ENCODE measurements at regions not wholly inside any gene's neighbourhood (a gene's known extent, or its start where the extent isn't known, plus 50 kb on each side); places are given as distances from the start of the nearest gene placed in this dataset.

DNA sequence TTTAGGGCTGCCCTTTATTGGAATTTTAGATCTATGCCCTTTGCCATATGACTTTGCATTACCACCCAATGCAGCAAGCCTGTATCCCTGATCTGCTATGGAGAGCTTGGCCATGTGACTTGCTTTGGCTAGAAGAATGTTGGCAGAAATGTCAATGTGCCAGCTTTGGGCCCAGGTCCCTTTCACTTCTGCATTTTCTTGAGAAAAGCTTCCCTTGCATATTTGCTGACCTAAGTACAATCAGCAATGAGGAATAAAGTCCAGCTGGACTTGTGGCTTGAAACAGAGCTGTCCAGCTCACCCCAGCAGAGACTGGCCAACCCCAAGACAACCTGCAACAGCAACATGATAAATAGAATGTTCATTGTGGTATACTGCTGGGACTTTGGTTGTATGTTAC is 135.9 kb downstream of the PAH start:
- TF ChIP-seq, protein P1, sequence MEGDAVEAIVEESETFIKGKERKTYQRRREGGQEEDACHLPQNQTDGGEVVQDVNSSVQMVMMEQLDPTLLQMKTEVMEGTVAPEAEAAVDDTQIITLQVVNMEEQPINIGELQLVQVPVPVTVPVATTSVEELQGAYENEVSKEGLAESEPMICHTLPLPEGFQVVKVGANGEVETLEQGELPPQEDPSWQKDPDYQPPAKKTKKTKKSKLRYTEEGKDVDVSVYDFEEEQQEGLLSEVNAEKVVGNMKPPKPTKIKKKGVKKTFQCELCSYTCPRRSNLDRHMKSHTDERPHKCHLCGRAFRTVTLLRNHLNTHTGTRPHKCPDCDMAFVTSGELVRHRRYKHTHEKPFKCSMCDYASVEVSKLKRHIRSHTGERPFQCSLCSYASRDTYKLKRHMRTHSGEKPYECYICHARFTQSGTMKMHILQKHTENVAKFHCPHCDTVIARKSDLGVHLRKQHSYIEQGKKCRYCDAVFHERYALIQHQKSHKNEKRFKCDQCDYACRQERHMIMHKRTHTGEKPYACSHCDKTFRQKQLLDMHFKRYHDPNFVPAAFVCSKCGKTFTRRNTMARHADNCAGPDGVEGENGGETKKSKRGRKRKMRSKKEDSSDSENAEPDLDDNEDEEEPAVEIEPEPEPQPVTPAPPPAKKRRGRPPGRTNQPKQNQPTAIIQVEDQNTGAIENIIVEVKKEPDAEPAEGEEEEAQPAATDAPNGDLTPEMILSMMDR (IDR thresholded peaks at IDR 0.05; ENCODE audit: insufficient read depth, low read length, poor library complexity, severe bottlenecking): no peak
- Histone ChIP-seq H3K4me3 (replicated peaks; ENCODE audit: low read depth, low read length) (no peak overlapping the region), H3K36me3 (ENCODE audit: control insufficient read depth, insufficient read depth, low read length) (no peaks in the 10 kb centered on the region), H3K27me3 (replicated peaks; ENCODE audit: control insufficient read depth, insufficient read depth, low read length) (no peaks in the 10 kb centered on the region)
- DNase-seq (ENCODE audit: extremely low read depth, insufficient read length): no peak

DNA sequence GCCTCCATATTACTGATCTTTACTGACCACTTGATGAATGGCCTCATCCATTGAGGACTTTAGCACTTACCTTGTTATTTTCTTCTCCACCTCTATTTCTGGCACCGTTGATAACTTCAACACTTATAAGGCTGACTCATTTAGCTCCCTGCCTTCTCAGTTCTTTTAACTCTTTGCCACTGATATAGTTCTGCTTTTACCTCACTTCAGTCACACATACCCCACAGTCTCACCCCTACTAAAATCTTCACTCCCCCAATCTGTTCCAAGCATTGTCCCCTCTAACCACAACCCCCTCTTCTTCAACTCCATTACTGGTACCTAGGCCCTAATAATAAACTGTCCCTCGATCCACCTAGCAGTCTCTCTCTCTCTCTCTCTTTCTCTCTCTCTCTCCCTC is 141.0 kb downstream of the PAH start:
- Histone ChIP-seq H3K27me3 (replicated peaks; ENCODE audit: control insufficient read depth, insufficient read depth, low read length) (no peaks in the 10 kb centered on the region), H3K36me3 (ENCODE audit: control insufficient read depth, insufficient read depth, low read length) (no peaks in the 10 kb centered on the region), H3K4me3 (replicated peaks; ENCODE audit: low read depth, low read length) (no peak overlapping the region)
- TF ChIP-seq, protein P1 (IDR thresholded peaks at IDR 0.05; ENCODE audit: insufficient read depth, low read length, poor library complexity, severe bottlenecking): no peak
- DNase-seq (ENCODE audit: extremely low read depth, insufficient read length): no peak

DNA sequence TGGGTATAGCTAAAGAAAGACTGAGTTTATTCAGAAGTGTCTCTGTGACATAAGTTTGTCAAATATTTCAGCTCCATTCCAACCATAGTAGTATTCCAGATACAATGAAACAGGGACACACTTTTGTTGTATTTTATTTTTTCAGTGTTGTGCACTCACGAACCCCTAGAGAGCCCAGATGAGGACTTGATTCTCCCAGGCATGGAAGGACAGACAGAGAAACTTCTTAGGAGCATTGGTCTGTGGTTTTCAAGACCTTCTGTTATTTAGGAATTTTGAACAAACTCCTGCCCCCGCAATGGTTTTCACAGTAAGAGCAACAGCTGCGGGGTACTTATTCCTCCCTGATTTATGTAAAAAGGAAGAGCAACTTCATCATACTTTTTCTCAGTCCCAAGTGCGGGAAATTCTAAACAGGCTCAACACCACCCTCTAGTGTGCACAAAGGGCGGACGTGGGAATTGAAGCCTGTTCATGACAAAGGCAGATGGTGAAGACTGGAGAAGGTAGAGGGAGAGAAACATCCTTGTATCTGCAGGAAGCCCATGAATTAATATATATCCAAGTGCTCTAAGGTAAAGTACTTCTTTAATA is 147.6 kb downstream of the PAH start:
- TF ChIP-seq, protein P1 (IDR thresholded peaks at IDR 0.05; ENCODE audit: insufficient read depth, low read length, poor library complexity, severe bottlenecking): peak; percentile 81
- DNase-seq (ENCODE audit: extremely low read depth, insufficient read length): peak; percentile 10
- Histone ChIP-seq H3K36me3 (ENCODE audit: control insufficient read depth, insufficient read depth, low read length) (no peaks in the 10 kb centered on the region), H3K4me3 (replicated peaks; ENCODE audit: low read depth, low read length) (no peak overlapping the region), H3K27me3 (replicated peaks; ENCODE audit: control insufficient read depth, insufficient read depth, low read length) (no peaks in the 10 kb centered on the region)

DNA sequence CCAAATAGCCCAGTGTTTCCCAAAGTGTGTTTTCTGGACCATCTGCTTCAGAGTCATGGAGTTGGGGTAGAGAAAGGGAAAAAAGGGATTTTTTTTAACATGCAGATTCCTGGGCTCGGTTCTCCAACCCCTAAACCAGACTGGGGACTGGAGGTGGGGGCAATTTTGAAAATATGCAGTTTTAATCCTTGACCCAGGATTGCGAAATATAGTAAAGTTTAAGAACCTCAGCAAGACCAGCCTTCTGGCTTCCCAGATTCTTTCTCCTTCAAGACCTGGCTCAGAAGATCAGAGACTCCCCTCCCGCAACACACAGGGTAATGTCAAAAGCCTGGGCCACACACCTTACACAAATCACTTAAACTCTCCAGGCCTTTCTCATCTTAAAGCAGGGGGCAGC is 150.1 kb downstream of the PAH start:
- H3K4me3 ChIP-seq (replicated peaks; ENCODE audit: low read depth, low read length): no peak overlapping the region
- TF ChIP-seq, protein P1 (IDR thresholded peaks at IDR 0.05; ENCODE audit: insufficient read depth, low read length, poor library complexity, severe bottlenecking): no peak
- no peaks in the 10 kb centered on the region for H3K27me3 ChIP-seq (replicated peaks; ENCODE audit: control insufficient read depth, insufficient read depth, low read length)
- no peaks in the 10 kb centered on the region for H3K36me3 ChIP-seq (ENCODE audit: control insufficient read depth, insufficient read depth, low read length)
- DNase-seq (ENCODE audit: extremely low read depth, insufficient read length): no peak

DNA sequence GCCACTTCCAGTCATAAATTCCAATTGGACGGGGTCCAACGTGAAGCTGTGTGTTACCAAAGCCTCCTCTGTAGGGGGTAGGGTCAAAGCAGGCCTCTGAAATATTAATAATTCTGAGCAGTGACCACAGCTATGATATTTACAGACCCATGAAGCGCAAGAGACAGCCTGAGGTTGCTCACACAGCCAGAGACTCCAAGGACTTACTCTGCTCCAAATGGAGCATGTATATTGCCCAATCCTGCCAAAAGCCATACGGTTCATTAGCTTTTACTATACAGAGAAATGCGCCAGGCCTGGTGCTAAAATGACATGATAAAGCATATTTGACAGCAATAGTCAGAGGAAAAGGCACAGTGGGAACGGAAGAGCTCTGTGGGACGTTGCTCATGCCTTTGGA is 151.3 kb downstream of the PAH start:
- DNase-seq (ENCODE audit: extremely low read depth, insufficient read length): no peak
- TF ChIP-seq, protein P1 (IDR thresholded peaks at IDR 0.05; ENCODE audit: insufficient read depth, low read length, poor library complexity, severe bottlenecking): no peak
- H3K36me3 ChIP-seq (ENCODE audit: control insufficient read depth, insufficient read depth, low read length): no peaks in the 10 kb centered on the region
- no peak overlapping the region for H3K4me3 ChIP-seq (replicated peaks; ENCODE audit: low read depth, low read length)
- H3K27me3 ChIP-seq (replicated peaks; ENCODE audit: control insufficient read depth, insufficient read depth, low read length): no peaks in the 10 kb centered on the region

DNA sequence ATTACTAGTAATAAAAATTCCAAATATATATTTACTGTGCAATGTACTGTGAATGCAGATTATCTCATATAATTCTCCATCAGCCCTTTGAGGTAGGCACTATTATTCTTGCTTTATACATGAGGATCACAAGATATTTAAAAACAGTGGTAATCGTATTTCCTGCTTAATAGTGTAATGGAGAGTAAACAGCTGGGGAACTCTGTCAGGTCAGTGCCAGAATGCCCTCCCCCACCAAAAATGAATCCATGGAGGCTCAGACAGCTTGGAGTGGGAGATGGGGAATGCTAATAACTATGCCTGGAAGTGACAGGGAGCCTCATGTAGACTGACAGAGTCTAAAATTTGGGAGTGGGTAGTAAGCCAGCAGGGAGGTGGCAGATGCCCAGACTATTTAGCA is 153.6 kb downstream of the PAH start:
- no peak overlapping the region for H3K4me3 ChIP-seq (replicated peaks; ENCODE audit: low read depth, low read length)
- DNase-seq (ENCODE audit: extremely low read depth, insufficient read length): no peak
- no peaks in the 10 kb centered on the region for H3K36me3 ChIP-seq (ENCODE audit: control insufficient read depth, insufficient read depth, low read length)
- TF ChIP-seq, protein P1 (IDR thresholded peaks at IDR 0.05; ENCODE audit: insufficient read depth, low read length, poor library complexity, severe bottlenecking): no peak
- no peaks in the 10 kb centered on the region for H3K27me3 ChIP-seq (replicated peaks; ENCODE audit: control insufficient read depth, insufficient read depth, low read length)

All from GM06990 (cell line).